LNCaP clone FGC (cell line): ENCODE measurements at regions not wholly inside any gene's neighbourhood (a gene's known extent, or its start where the extent isn't known, plus 50 kb on each side); places are given as distances from the start of the nearest gene placed in this dataset.

Experiments
- DNase-seq: peaks from one replicate; pipeline ENCODE4 v3.0.0-alpha.2; 2011; ENCODE audit warnings: low read depth
- H3K4me3 ChIP-seq: 2 replicates; pipeline ENCODE4 v1.5.1; 2011; ENCODE audit warnings: mild to moderate bottlenecking, low read depth, low read length, control low read depth
- TF ChIP-seq, protein P1 (sequence below): IDR thresholded peaks from 2 replicates; pipeline ENCODE4 v1.5.1; 2012; ENCODE audit warnings: mild to moderate bottlenecking; ENCODE audit not compliant: control insufficient read depth, insufficient read depth; ENCODE audit errors: extremely low read depth

DNA sequence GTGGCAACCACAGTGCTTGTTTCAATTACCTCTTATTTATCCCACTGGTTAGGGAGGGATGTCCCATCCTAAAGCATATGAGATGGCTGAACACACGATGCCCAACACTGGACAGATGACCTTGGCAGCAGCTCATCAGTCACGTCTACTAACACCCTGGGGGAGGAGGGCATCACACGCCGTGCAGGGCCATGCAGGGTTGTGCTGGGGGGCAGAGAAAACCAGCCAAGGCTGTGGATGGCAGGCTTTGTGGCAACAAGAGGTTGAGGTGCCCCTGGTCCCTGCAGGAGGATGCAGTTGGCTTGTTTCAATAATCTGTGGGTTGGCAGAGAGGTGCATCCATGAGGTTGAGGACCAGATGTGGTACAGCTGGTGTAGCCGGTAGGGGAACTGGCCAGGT lies 293.7 kb upstream of the SULF2 start:
- no peak overlapping the region for H3K4me3 ChIP-seq
- TF ChIP-seq, protein P1, sequence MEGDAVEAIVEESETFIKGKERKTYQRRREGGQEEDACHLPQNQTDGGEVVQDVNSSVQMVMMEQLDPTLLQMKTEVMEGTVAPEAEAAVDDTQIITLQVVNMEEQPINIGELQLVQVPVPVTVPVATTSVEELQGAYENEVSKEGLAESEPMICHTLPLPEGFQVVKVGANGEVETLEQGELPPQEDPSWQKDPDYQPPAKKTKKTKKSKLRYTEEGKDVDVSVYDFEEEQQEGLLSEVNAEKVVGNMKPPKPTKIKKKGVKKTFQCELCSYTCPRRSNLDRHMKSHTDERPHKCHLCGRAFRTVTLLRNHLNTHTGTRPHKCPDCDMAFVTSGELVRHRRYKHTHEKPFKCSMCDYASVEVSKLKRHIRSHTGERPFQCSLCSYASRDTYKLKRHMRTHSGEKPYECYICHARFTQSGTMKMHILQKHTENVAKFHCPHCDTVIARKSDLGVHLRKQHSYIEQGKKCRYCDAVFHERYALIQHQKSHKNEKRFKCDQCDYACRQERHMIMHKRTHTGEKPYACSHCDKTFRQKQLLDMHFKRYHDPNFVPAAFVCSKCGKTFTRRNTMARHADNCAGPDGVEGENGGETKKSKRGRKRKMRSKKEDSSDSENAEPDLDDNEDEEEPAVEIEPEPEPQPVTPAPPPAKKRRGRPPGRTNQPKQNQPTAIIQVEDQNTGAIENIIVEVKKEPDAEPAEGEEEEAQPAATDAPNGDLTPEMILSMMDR, result no peak
- DNase-seq, result no peak

DNA sequence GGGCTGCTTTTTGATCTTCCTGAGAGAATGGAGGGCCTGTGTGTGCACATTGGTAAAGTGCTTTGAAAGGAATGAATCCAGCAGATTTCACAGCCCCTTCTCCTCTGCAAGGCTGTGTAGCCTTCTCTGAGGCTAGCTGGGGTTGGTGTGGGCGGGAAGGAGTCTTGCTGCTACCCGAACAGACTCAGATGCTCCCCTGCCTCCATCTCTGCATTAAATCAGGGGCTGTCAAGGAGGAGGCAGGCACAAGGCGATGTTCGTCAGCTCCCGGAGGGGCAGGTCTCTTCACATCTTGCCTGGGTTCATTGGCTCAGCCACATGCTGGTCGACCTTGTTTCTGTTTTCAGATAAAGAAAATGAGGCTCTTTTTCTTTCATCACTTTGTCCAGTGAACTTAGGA lies 291.5 kb upstream of the SULF2 start:
- TF ChIP-seq, protein P1, result no peak
- DNase-seq, result no peak
- no peak overlapping the region for H3K4me3 ChIP-seq

DNA sequence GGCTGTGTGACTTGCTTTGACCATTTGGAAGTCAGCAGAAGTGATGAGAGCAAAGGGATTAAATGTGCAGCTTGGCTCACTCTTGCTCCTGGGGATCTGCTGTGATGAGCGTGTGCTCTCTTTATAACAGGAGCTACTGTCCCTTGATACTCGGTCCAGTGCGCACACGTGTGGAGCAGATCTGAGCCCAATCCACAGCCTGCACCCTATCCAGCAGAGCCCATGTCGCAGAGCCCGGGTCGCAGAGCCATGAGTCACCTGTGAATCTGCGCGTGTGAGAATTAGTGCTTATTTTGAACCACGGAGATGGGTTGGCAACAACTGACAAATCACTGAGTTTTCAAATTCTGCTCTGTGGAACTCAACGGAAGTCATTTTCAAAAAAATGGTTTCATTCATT lies 291.0 kb upstream of the SULF2 start:
- TF ChIP-seq, protein P1, result no peak
- DNase-seq, result no peak
- H3K4me3 ChIP-seq, result no peak overlapping the region

DNA sequence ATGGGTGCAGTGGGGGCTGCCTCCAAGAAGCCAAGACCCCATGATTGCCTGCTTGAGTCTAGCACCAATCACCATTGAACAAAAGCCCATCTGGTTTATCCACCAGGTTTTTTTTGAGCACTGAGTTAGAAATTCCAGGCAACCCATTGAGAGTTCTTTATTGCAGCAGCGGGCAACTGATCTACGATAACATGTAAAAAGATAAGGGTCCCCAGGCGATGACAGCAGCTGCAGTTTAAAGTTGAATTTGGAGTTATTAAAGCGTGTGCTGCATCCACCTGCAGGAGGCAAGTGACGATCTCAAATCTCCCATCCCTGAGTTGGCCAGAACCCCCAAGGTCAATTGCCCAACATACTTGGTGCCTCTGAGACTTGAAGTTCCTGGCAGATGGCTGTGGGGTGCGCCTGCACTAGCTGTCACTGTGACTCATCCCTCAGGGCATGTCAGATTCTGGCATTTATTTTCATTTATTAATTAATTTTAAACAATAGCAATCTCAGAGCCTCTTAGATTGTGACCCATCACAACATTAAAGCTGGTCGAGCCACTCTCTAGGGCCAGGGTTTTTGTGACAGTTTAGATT lies 290.4 kb upstream of the SULF2 start:
- no peak for DNase-seq
- H3K4me3 ChIP-seq, result no peak overlapping the region
- TF ChIP-seq, protein P1, result no peak

DNA sequence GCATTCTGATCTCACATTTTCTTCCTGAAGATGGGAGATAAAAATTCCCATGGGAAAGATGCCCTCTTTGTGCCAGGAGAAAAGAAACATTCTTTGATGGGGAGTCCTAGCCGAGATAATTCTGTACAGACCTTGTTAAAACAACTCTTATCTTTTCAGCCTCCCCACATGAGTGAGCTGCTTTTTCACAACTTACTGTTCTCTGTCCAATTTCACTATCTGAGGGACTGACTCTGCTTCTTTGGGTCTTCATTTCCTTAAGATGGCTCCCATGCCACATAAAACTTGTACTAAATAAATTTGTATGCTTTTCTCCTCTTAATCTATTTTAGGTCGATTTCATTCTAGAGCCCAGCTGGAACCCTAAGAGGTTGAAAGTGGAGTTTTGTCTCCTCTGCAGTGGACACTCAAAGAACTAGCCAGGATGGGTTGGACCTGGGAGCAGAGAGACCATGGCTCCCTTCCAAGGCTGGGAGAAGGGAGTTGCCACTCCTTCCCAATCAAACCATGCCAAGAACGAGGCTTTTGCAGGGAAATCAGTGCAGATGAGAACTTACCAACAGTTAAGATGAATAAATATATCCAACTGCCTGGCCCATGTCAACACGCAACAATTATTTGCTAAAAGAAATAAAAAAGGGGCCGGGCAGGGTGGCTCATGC lies 285.8 kb upstream of the SULF2 start:
- TF ChIP-seq, protein P1, result no peak
- no peak for DNase-seq
- no peak overlapping the region for H3K4me3 ChIP-seq

DNA sequence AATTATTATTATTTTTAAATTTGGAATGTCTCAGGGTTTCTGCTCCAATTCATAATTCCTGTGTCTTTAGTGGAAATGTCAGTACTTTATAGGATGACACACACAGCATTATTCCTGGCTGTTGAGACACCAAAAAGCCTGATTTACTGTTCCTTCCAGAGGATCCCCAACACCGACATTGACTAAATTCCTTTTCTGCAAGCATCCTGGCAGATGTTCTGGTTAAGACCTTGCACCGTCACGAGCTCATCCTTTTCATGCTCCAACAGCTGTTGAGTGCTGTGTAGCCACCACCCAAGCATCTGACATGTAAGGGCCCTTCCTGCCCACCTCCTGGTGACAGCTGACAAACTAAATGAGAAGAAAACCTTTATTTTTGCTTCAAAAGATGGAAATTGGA lies 284.3 kb upstream of the SULF2 start:
- H3K4me3 ChIP-seq, result no peak overlapping the region
- TF ChIP-seq, protein P1, result no peak
- no peak for DNase-seq

DNA sequence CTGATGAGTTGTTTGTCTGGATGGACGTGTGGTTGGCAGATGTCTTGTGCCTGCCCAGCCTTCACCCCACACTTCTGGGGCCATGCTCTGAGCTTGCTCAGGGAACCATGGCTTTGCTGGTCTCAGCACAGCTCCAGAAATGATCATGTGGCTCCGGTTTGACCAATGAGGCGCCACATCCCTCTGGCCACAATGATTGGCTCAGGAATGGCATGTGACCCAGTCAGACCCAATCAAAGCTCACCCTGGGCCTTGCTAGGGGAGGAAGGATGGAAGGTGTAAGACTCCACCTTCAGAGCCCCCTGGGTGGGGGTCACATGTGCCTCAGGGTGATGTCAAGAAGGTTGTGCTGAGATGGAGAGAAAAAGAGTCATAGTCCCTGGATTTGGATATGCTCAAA lies 281.6 kb upstream of the SULF2 start:
- no peak overlapping the region for H3K4me3 ChIP-seq
- no peak for DNase-seq
- TF ChIP-seq, protein P1, result no peak
